Urothelium cell line (cell line): ENCODE measurements at regions not wholly inside any gene's neighbourhood (a gene's known extent, or its start where the extent isn't known, plus 50 kb on each side); places are given as distances from the start of the nearest gene placed in this dataset.

Experiments used
- DNase-seq: peaks from one replicate; pipeline ENCODE4 v3.0.0; 2011; ENCODE audit warnings: low spot score, mixed read lengths
- FAIRE-seq: peaks from 2 replicates; lab custom pipeline; 2011; peaks lifted over from hg19 to GRCh38; lab: Jason Lieb, UNC

GRCh38 chr15:46178138-46178537 is 543.3 kb downstream of the SQOR start:
- no peak for FAIRE-seq
- DNase-seq, result no peak

- no peak for DNase-seq
- no peak for FAIRE-seq
These were observed 572.5 kb downstream of the SQOR start for GRCh38 chr15:46207341-46207740.

- FAIRE-seq (no peak), DNase-seq (no peak)
These were observed 578.7 kb downstream of the SQOR start for GRCh38 chr15:46213551-46213950.

- FAIRE-seq, result no peak
These were observed 588.0 kb downstream of the SQOR start for GRCh38 chr15:46222826-46223225.

GRCh38 chr15:46229263-46229662 is 594.4 kb downstream of the SQOR start:
- no peak for DNase-seq
- FAIRE-seq, result no peak

More at GRCh38 chr15:46222826-46223225, 588.0 kb downstream of the SQOR start:
- DNase-seq, result no peak

GRCh38 chr15:46231786-46232185 is 597.0 kb downstream of the SQOR start:
- DNase-seq, result no peak
- no peak for FAIRE-seq

GRCh38 chr15:46232471-46232870 is 597.6 kb downstream of the SQOR start:
- DNase-seq (no peak), FAIRE-seq (no peak)

GRCh38 chr15:46242935-46243334 is 608.1 kb downstream of the SQOR start:
- DNase-seq (no peak), FAIRE-seq (no peak)

- FAIRE-seq, result no peak
- DNase-seq, result no peak
These were observed 617.1 kb downstream of the SQOR start for GRCh38 chr15:46251903-46252302.

GRCh38 chr15:46258056-46258455 is 623.2 kb downstream of the SQOR start:
- FAIRE-seq, result no peak
- no peak for DNase-seq

GRCh38 chr15:46260937-46261336 is 626.1 kb downstream of the SQOR start:
- FAIRE-seq (no peak), DNase-seq (no peak)

- no peak for FAIRE-seq
These were observed 631.0 kb downstream of the SQOR start for GRCh38 chr15:46265664-46266347.

GRCh38 chr15:46266661-46267060 is 631.8 kb downstream of the SQOR start:
- DNase-seq (no peak), FAIRE-seq (no peak)

More at GRCh38 chr15:46265664-46266347, 631.0 kb downstream of the SQOR start:
- no peak for DNase-seq

GRCh38 chr15:46270481-46271147 is 635.8 kb downstream of the SQOR start:
- FAIRE-seq (no peak), DNase-seq (no peak)

- FAIRE-seq (no peak), DNase-seq (no peak)
These were observed 640.9 kb downstream of the SQOR start for GRCh38 chr15:46275701-46276100.

- FAIRE-seq (no peak), DNase-seq (no peak)
These were observed 642.6 kb downstream of the SQOR start for GRCh38 chr15:46277451-46277850.

GRCh38 chr15:46278062-46278461 is 643.2 kb downstream of the SQOR start:
- FAIRE-seq, result no peak
- no peak for DNase-seq

- no peak for FAIRE-seq
- DNase-seq, result no peak
These were observed 643.8 kb downstream of the SQOR start for GRCh38 chr15:46278486-46279090.

GRCh38 chr15:46280762-46281542 is 646.1 kb downstream of the SQOR start:
- FAIRE-seq (no peak), DNase-seq (no peak)

- no peak for DNase-seq
- FAIRE-seq, result no peak
These were observed 658.7 kb downstream of the SQOR start for GRCh38 chr15:46293550-46293949.

- DNase-seq, result no peak
- FAIRE-seq, result no peak
These were observed 661.2 kb downstream of the SQOR start for GRCh38 chr15:46296002-46296401.
